CD8-positive, alpha-beta memory T cell (primary cell): ENCODE measurements at regions not wholly inside any gene's neighbourhood (a gene's known extent, or its start where the extent isn't known, plus 50 kb on each side); places are given as distances from the start of the nearest gene placed in this dataset.

ENCODE experiments used
- CTCF ChIA-PET: fragments of 350-600 bp; sonication (Branson Sonifier 250); formaldehyde crosslinking; loops from one replicate; lab custom pipeline; 2021; ENCODE audit warnings: antibody characterized with exemption; lab: Charles Lee
- POLR2A ChIA-PET: fragments of 350-600 bp; sonication (Branson Sonifier 250); formaldehyde crosslinking; loops from one replicate; lab custom pipeline; 2021; ENCODE audit warnings: antibody characterized with exemption; lab: Charles Lee
- DNase-seq, 5 donors: peaks; one replicate each; pipeline versions ENCODE4 v3.0.0 to v3.0.0-alpha.2; 2020 to 2022; ENCODE audit warnings: mixed read lengths in 1 of 5
- H3K27ac ChIP-seq: one replicate; pipeline ENCODE4 v1.7.0; 2013; ENCODE audit warnings: low read depth, mild to moderate bottlenecking, low read length, moderate library complexity
- H3K27me3 ChIP-seq: 2 replicates; pipeline ENCODE4 v1.7.0; 2013; ENCODE audit warnings: low read length, mild to moderate bottlenecking; ENCODE audit not compliant: insufficient read depth, poor library complexity, severe bottlenecking
- H3K36me3 ChIP-seq: 2 replicates; pipeline ENCODE4 v1.7.0; 2013; ENCODE audit warnings: mild to moderate bottlenecking, low read length, moderate library complexity; ENCODE audit not compliant: insufficient read depth
- H3K4me1 ChIP-seq: 2 replicates; pipeline ENCODE4 v1.7.0; 2013; ENCODE audit warnings: mild to moderate bottlenecking, low read length, moderate library complexity; ENCODE audit not compliant: insufficient read depth
- H3K4me3 ChIP-seq: 2 replicates; pipeline ENCODE4 v1.7.0; 2013; ENCODE audit warnings: mild to moderate bottlenecking, low read length
- H3K9me3 ChIP-seq: 2 replicates; pipeline ENCODE4 v1.7.0; 2013; ENCODE audit warnings: mild to moderate bottlenecking, low read length
- H3K27ac Mint-ChIP-seq, 8 donors: one replicate each; pipeline ENCODE4 v1.8.0; 2020 to 2021; ENCODE audit warnings: mixed read lengths in 8 of 8, mild to moderate bottlenecking in 6 of 8, inconsistent platforms in 3 of 8, moderate library complexity in 3 of 8
- H3K27me3 Mint-ChIP-seq, 2 donors: one replicate each; pipeline ENCODE4 v1.8.0; 2020 to 2021; ENCODE audit warnings: mixed read lengths in 2 of 2, mild to moderate bottlenecking in 1 of 2, moderate library complexity in 1 of 2
- H3K36me3 Mint-ChIP-seq, 3 donors: one replicate each; pipeline ENCODE4 v1.8.0; 2020 to 2021; ENCODE audit warnings: mixed read lengths in 3 of 3, inconsistent platforms in 1 of 3, mild to moderate bottlenecking in 1 of 3
- H3K4me1 Mint-ChIP-seq, 3 donors: one replicate each; pipeline ENCODE4 v1.8.0; 2020 to 2021; ENCODE audit warnings: mixed read lengths in 3 of 3, inconsistent platforms in 1 of 3, mild to moderate bottlenecking in 1 of 3
- H3K4me3 Mint-ChIP-seq, 7 donors: one replicate each; pipeline ENCODE4 v1.8.0; 2020 to 2021; ENCODE audit warnings: mixed read lengths in 7 of 7, mild to moderate bottlenecking in 6 of 7, moderate library complexity in 4 of 7, inconsistent platforms in 2 of 7
- H3K9me3 Mint-ChIP-seq, 5 donors: one replicate each; pipeline ENCODE4 v1.8.0; 2020 to 2022; ENCODE audit warnings: mixed read lengths in 5 of 5, mild to moderate bottlenecking in 3 of 5, moderate library complexity in 2 of 5, inconsistent platforms in 1 of 5

GRCh38 chr1:29973406-29973805 lies 737.1 kb downstream of the PTPRU start:
- H3K27ac Mint-ChIP-seq, result no peak overlapping the region
- Histone ChIP-seq H3K4me3 (no peak overlapping the region), H3K27ac (no peak overlapping the region), H3K9me3 (no peaks in the 10 kb centered on the region), H3K4me1 (no peaks in the 10 kb centered on the region), H3K27me3 (no peaks in the 10 kb centered on the region), H3K36me3 (no peaks in the 10 kb centered on the region)
- H3K9me3 Mint-ChIP-seq, result peaks cover 0 to 18% (median 4%) of the 10 kb centered on the region in 5 donors
- POLR2A ChIA-PET, result no interaction called here
- CTCF ChIA-PET, result no interaction called here
- no peak overlapping the region for H3K4me3 Mint-ChIP-seq
- peaks cover 4 to 10% of the 10 kb centered on the region in 2 donors for H3K27me3 Mint-ChIP-seq
- no peaks in the 10 kb centered on the region for H3K4me1 Mint-ChIP-seq
- no peak for DNase-seq
- H3K36me3 Mint-ChIP-seq, result peaks cover 0 to 4% (median 0%) of the 10 kb centered on the region in 3 donors

DNA sequence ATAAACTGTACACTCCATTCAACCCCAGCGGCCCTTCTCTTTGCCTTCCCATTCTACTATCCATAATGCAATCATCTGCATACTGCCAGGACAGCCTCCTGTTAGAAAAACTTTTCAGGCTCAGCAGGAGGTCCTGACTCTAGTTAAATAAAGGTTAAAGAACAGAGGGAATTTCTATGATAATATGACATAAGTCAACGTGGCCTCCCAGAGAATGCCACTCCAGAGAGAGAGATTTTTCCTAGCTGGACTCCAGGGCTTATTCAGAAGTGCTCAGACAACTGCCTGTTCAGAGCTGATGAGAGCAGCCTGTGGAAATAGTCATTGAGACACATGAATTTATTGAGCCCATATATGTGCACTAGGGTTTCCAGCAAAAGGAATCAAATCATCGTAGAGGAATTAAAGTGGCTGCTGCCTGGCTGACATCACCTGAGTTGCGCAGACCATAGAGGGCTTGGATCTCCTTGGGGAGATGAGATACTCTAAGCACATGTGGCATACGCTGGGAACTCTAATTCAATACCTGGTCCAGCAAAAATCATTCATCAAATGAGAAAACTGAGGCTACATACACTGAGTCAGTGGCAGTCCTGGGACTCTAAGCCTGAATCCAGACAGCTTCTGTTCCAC lies 736.2 kb downstream of the PTPRU start:
- POLR2A ChIA-PET, result no interaction called here
- peaks cover 0 to 4% (median 0%) of the 10 kb centered on the region in 3 donors for H3K36me3 Mint-ChIP-seq
- H3K4me3 Mint-ChIP-seq, result no peak overlapping the region
- Histone ChIP-seq H3K27me3 (no peaks in the 10 kb centered on the region), H3K4me3 (no peak overlapping the region), H3K9me3 (no peaks in the 10 kb centered on the region), H3K36me3 (no peaks in the 10 kb centered on the region), H3K27ac (no peak overlapping the region), H3K4me1 (no peaks in the 10 kb centered on the region)
- H3K9me3 Mint-ChIP-seq, result peaks cover 0 to 16% (median 4%) of the 10 kb centered on the region in 5 donors
- peaks cover 4 to 10% of the 10 kb centered on the region in 2 donors for H3K27me3 Mint-ChIP-seq
- H3K27ac Mint-ChIP-seq, result no peak overlapping the region
- CTCF ChIA-PET, result no interaction called here
- DNase-seq, result no peak
- H3K4me1 Mint-ChIP-seq, result no peaks in the 10 kb centered on the region

GRCh38 chr1:29971703-29972102 lies 735.4 kb downstream of the PTPRU start:
- no peak overlapping the region for H3K27ac ChIP-seq
- Mint-ChIP-seq H3K36me3 (peaks cover 0 to 4% (median 0%) of the 10 kb centered on the region in 3 donors), H3K27ac (peak overlapping the region in 1 of 8 donors; percentile 15), H3K4me3 (no peak overlapping the region), H3K27me3 (peaks cover 4 to 10% of the 10 kb centered on the region in 2 donors), H3K4me1 (no peaks in the 10 kb centered on the region), H3K9me3 (peaks cover 0 to 11% (median 0%) of the 10 kb centered on the region in 5 donors)
- no peak for DNase-seq
- no peaks in the 10 kb centered on the region for H3K9me3 ChIP-seq
- no peaks in the 10 kb centered on the region for H3K4me1 ChIP-seq
- CTCF ChIA-PET, result no interaction called here
- H3K36me3 ChIP-seq, result no peaks in the 10 kb centered on the region
- POLR2A ChIA-PET, result no interaction called here
- no peaks in the 10 kb centered on the region for H3K27me3 ChIP-seq
- H3K4me3 ChIP-seq, result no peak overlapping the region

DNA sequence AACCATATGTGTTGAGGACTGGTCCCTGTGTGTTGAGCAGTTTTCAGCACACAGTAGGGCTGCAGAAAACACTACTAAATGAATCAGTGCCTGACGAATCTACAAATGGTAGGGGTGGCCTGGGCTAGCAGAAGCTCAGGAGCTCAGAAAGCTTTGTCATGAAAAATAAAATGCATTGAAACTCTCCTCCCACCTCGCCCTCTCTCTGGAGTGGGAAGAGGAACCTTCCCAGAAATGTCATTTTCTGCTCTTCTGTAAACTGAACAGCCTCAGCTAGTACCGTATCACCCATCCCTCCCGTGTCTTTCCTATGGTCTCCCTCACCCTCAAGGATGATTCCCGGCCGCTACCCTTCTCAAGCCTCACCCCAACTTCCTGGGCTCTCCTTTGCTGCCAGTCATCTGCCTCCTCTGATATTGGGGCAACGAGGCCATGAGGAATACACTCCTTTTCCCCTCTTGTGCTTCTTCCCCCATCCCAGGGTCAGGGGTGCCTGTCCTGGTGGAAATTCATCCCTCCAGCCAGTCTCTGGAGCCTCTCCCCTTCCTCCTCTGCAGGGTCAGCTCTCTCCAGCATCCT lies 734.5 kb downstream of the PTPRU start:
- Histone ChIP-seq H3K27ac (no peak overlapping the region), H3K36me3 (no peaks in the 10 kb centered on the region), H3K9me3 (no peaks in the 10 kb centered on the region), H3K4me1 (no peaks in the 10 kb centered on the region), H3K4me3 (no peak overlapping the region), H3K27me3 (no peaks in the 10 kb centered on the region)
- Mint-ChIP-seq H3K4me3 (no peak overlapping the region), H3K27ac (peak overlapping the region in 1 of 8 donors; percentile 21), H3K4me1 (no peaks in the 10 kb centered on the region), H3K36me3 (peaks cover 0 to 4% (median 0%) of the 10 kb centered on the region in 3 donors), H3K9me3 (peaks cover 0 to 6% (median 0%) of the 10 kb centered on the region in 5 donors), H3K27me3 (peaks cover 4 to 15% of the 10 kb centered on the region in 2 donors)
- DNase-seq, result no peak
- POLR2A ChIA-PET, result no interaction called here
- CTCF ChIA-PET, result no interaction called here

GRCh38 chr1:29969576-29969975 lies 733.3 kb downstream of the PTPRU start:
- no peaks in the 10 kb centered on the region for H3K9me3 ChIP-seq
- no peak overlapping the region for H3K4me3 ChIP-seq
- Mint-ChIP-seq H3K27ac (no peak overlapping the region), H3K9me3 (peaks cover 0 to 5% (median 0%) of the 10 kb centered on the region in 5 donors), H3K36me3 (peaks cover 0 to 4% (median 0%) of the 10 kb centered on the region in 3 donors), H3K27me3 (peaks cover 6 to 19% of the 10 kb centered on the region in 2 donors), H3K4me1 (no peaks in the 10 kb centered on the region), H3K4me3 (no peak overlapping the region)
- no peak for DNase-seq
- H3K4me1 ChIP-seq, result no peaks in the 10 kb centered on the region
- no peaks in the 10 kb centered on the region for H3K36me3 ChIP-seq
- no peaks in the 10 kb centered on the region for H3K27me3 ChIP-seq
- ChIA-PET CTCF (no interaction called here), POLR2A (no interaction called here)
- H3K27ac ChIP-seq, result no peak overlapping the region

- Histone ChIP-seq H3K27ac (no peak overlapping the region), H3K9me3 (no peaks in the 10 kb centered on the region), H3K27me3 (no peaks in the 10 kb centered on the region), H3K36me3 (no peaks in the 10 kb centered on the region), H3K4me1 (no peaks in the 10 kb centered on the region), H3K4me3 (no peak overlapping the region)
- no peak overlapping the region for H3K27ac Mint-ChIP-seq
- H3K36me3 Mint-ChIP-seq, result peaks cover 0 to 4% (median 0%) of the 10 kb centered on the region in 3 donors
- H3K27me3 Mint-ChIP-seq, result peaks cover 4 to 28% of the 10 kb centered on the region in 2 donors
- H3K4me3 Mint-ChIP-seq, result no peak overlapping the region
- no peaks in the 10 kb centered on the region for H3K4me1 Mint-ChIP-seq
- H3K9me3 Mint-ChIP-seq, result peaks cover 0 to 5% (median 0%) of the 10 kb centered on the region in 5 donors
- ChIA-PET CTCF (no interaction called here), POLR2A (no interaction called here)
- DNase-seq, result no peak
Measured at GRCh38 chr1:29967261-29967660, 730.9 kb downstream of the PTPRU start.

GRCh38 chr1:29966526-29967045 lies 730.3 kb downstream of the PTPRU start:
- no peak for DNase-seq
- H3K27ac ChIP-seq, result no peak overlapping the region
- no peaks in the 10 kb centered on the region for H3K9me3 ChIP-seq
- H3K36me3 ChIP-seq, result no peaks in the 10 kb centered on the region
- Mint-ChIP-seq H3K27ac (no peak overlapping the region), H3K27me3 (peaks cover 5 to 31% of the 10 kb centered on the region in 2 donors), H3K4me3 (no peak overlapping the region), H3K36me3 (peaks cover 0 to 4% (median 0%) of the 10 kb centered on the region in 3 donors), H3K9me3 (peaks cover 0 to 3% (median 0%) of the 10 kb centered on the region in 5 donors), H3K4me1 (no peaks in the 10 kb centered on the region)
- no peaks in the 10 kb centered on the region for H3K4me1 ChIP-seq
- no peak overlapping the region for H3K4me3 ChIP-seq
- ChIA-PET POLR2A (no interaction called here), CTCF (no interaction called here)
- H3K27me3 ChIP-seq, result no peaks in the 10 kb centered on the region

- DNase-seq, result no peak
- Histone ChIP-seq H3K27me3 (no peaks in the 10 kb centered on the region), H3K27ac (no peak overlapping the region), H3K4me1 (no peaks in the 10 kb centered on the region), H3K4me3 (no peak overlapping the region), H3K9me3 (no peaks in the 10 kb centered on the region), H3K36me3 (no peaks in the 10 kb centered on the region)
- peaks cover 7 to 23% of the 10 kb centered on the region in 2 donors for H3K27me3 Mint-ChIP-seq
- ChIA-PET POLR2A (no interaction called here), CTCF (no interaction called here)
- peaks cover 0 to 4% (median 0%) of the 10 kb centered on the region in 3 donors for H3K36me3 Mint-ChIP-seq
- H3K9me3 Mint-ChIP-seq, result peaks cover 0 to 3% (median 0%) of the 10 kb centered on the region in 5 donors
- H3K27ac Mint-ChIP-seq, result no peak overlapping the region
- no peak overlapping the region for H3K4me3 Mint-ChIP-seq
- no peaks in the 10 kb centered on the region for H3K4me1 Mint-ChIP-seq
Measured at GRCh38 chr1:29964718-29965533, 728.6 kb downstream of the PTPRU start.
